Ascending aorta (tissue), 2 donors: ENCODE measurements at regions not wholly inside any gene's neighbourhood (a gene's known extent, or its start where the extent isn't known, plus 50 kb on each side); places are given as distances from the start of the nearest gene placed in this dataset.
"Not testable (repeated sequence)": the region's sequence is repeated elsewhere in the genome, so short reads cannot be mapped to it uniquely, and the experiment has no call there.

Experiments used
- DNase-seq, 2 donors: peaks; one replicate each; pipeline ENCODE4 v3.0.0-alpha.2; 2019; ENCODE audit warnings: low spot score in 2 of 2
- H3K27ac ChIP-seq, 2 donors: fragments of 200-600 bp; sonication (generic); one replicate each; pipeline ENCODE4 v1.5.1; 2016 to 2017; ENCODE audit warnings: mild to moderate bottlenecking in 1 of 2
- H3K27me3 ChIP-seq: fragments of 200-600 bp; sonication (generic); one replicate; pipeline ENCODE4 v1.5.1; 2017
- H3K36me3 ChIP-seq, 2 donors: fragments of 200-600 bp; sonication (generic); one replicate each; pipeline ENCODE4 v1.5.1; 2016
- H3K4me1 ChIP-seq, 2 donors: fragments of 200-600 bp; sonication (generic); one replicate each; pipeline ENCODE4 v1.5.1; 2016 to 2017; ENCODE audit warnings: mild to moderate bottlenecking in 1 of 2
- H3K4me3 ChIP-seq, 2 donors: fragments of 200-600 bp; sonication (generic); one replicate each; pipeline ENCODE4 v1.5.1; 2016 to 2017; ENCODE audit warnings: mild to moderate bottlenecking in 1 of 2
- H3K9me3 ChIP-seq, 2 donors: fragments of 200-600 bp; sonication (generic); one replicate each; pipeline ENCODE4 v1.5.1; 2016
- CTCF ChIP-seq, 3 experiments: fragments of 200-600 bp in 2 of 3; fragments of 450-650 bp in 1 of 3; sonication (generic) in 2 of 3; IDR thresholded peaks; one replicate each; pipeline ENCODE4 v1.5.1; 2016 to 2019; ENCODE audit warnings: antibody characterized with exemption in 3 of 3, mild to moderate bottlenecking in 1 of 3, moderate library complexity in 1 of 3
- intact Hi-C: fragments of 100-400 bp; cut with DNase I; formaldehyde crosslinking; loops from one replicate; pipeline ENCODE4 v1.15.1; 2023

DNA sequence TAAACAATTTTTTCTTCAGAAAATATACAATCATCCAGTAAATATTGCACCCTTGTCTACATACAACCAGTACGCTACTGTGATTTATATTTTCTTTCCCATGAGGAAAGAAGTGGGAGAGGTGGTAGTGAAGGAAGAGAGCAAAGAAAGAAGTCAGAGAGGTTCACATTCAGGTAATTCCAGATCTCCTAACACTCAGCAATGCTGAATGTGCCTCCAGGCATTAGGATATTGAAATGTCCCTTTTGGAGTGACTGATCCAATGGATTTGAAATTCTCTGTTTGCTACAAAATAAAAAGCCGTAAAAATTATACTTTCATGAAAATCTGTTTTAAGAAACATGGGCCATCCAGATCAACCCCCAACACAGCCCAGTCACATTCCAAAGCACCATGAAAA is 211.9 kb upstream of the NR3C2 start:
- Histone ChIP-seq H3K27me3 (no peaks in the 10 kb centered on the region), H3K4me3 (no peak overlapping the region), H3K9me3 (no peaks in the 10 kb centered on the region), H3K27ac (no peak overlapping the region), H3K36me3 (no peaks in the 10 kb centered on the region), H3K4me1 (no peaks in the 10 kb centered on the region)
- no peak for TF ChIP-seq CTCF (IDR thresholded peaks at IDR 0.05)
- intact Hi-C loops = no loop called here
- DNase-seq = no peak

DNA sequence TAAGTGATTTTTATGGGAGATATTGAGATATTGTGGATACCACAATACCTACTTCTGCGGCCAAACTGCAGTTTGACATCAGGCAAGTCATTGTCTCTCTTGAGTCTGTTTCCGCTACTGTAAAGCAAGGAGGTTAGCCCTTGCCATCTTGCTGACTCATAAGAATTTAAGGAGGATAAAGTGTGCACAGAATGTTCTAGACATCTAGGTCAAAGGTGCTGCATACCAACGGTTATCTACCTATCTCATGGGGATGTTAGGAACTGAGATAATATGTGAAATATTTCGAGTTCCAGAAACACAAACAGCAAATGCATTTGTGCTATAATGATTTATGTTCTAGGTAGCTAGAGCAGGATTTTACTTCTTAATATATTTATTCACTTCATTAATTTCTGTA is 211.5 kb upstream of the NR3C2 start:
- DNase-seq = no peak
- TF ChIP-seq CTCF (IDR thresholded peaks at IDR 0.05) = no peak
- no peaks in the 10 kb centered on the region for H3K36me3 ChIP-seq

GRCh38 chr4:148651991-148652390 is 209.8 kb upstream of the NR3C2 start:
- Histone ChIP-seq H3K27ac (no peak overlapping the region), H3K27me3 (no peaks in the 10 kb centered on the region), H3K36me3 (no peaks in the 10 kb centered on the region), H3K4me1 (no peaks in the 10 kb centered on the region), H3K9me3 (no peaks in the 10 kb centered on the region), H3K4me3 (no peak overlapping the region)
- no peak for DNase-seq
- no peak for TF ChIP-seq CTCF (IDR thresholded peaks at IDR 0.05)
- intact Hi-C loops = no loop called here

More for the DNA sequence above, 211.5 kb upstream of the NR3C2 start:
- H3K27ac ChIP-seq = no peak overlapping the region
- H3K4me1 ChIP-seq = no peaks in the 10 kb centered on the region
- no peaks in the 10 kb centered on the region for H3K9me3 ChIP-seq
- H3K4me3 ChIP-seq = no peak overlapping the region
- H3K27me3 ChIP-seq = no peaks in the 10 kb centered on the region
- intact Hi-C loops = no loop called here

DNA sequence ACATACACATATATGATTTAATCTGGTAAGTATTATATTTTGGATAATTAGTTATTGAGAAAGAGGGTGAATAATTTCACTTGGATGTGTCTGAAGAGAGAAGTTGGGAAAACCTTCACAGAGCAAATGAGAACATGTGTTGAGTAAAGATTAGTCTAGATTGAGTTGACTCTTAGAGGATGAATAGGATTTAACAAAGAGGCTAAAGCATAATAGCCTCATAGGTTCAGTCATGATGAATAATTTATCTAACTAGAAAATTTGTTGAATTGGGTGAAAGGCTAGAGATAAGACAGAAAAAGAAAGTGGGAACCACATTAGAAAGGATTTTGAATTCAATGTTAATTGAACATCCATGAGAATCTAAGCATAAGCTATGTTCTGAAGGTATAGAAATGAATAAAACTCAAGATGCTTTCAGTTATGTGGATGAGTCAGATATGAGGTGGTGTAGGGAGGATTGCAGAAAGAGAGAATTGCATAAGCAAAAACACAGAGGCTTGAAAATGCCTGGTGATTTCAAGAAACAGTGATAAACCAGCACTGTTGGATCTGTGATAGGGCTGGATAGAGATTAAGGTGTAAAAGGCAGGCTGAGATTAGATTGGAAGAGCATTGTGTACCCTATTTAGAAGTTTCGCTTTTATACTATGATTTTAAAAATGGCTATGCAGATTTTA is 207.6 kb upstream of the NR3C2 start:
- no peak overlapping the region for H3K4me3 ChIP-seq
- H3K4me1 ChIP-seq = no peaks in the 10 kb centered on the region
- DNase-seq = no peak
- no peak for TF ChIP-seq CTCF (IDR thresholded peaks at IDR 0.05)
- no peaks in the 10 kb centered on the region for H3K27me3 ChIP-seq
- no peaks in the 10 kb centered on the region for H3K9me3 ChIP-seq
- intact Hi-C loops = no loop called here
- H3K27ac ChIP-seq = no peak overlapping the region
- no peaks in the 10 kb centered on the region for H3K36me3 ChIP-seq

DNA sequence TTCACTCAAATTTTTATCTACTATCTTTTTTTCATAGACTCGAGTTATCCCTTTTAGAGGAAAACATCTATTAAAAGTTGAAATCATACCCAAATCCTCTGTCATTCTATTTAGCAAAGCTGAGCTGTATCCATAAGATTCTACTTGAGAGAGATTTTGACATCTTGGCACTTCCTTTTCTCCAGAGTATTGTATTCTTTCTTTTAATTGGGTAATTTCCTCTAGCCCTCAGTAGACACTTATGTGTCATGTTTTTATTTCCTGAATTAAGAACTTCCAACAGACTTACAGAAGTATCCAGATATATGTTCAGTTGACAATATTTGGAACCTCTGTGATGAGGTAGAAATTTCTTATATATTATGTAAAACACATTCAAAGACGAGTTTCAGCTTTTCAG is 201.6 kb upstream of the NR3C2 start:
- Histone ChIP-seq H3K4me1 (no peaks in the 10 kb centered on the region), H3K27ac (no peak overlapping the region), H3K27me3 (no peaks in the 10 kb centered on the region), H3K4me3 (no peak overlapping the region), H3K9me3 (no peaks in the 10 kb centered on the region), H3K36me3 (no peaks in the 10 kb centered on the region)
- no peak for TF ChIP-seq CTCF (IDR thresholded peaks at IDR 0.05)
- intact Hi-C loops = no loop called here
- DNase-seq = no peak

DNA sequence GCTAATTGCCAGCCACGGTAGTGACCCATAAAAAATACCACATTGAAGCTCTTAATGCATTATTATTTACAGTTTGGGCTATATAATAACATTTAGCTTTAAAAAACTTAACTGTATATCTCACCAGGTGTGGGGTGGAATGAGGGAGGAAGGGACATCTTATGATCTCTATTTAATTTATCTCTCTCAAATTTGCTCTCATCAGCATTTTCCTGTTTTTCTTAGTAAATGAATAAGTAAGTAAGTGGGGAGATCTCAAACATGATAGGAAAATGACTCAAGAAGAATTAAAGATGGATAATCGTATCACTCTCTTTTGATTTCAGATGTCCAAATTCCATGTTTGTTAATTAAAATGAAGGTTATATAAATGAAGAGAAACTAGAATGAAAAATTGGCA is 200.7 kb upstream of the NR3C2 start:
- Histone ChIP-seq H3K27ac (no peak overlapping the region), H3K27me3 (no peaks in the 10 kb centered on the region), H3K9me3 (no peaks in the 10 kb centered on the region), H3K4me3 (no peak overlapping the region), H3K4me1 (no peaks in the 10 kb centered on the region), H3K36me3 (no peaks in the 10 kb centered on the region)
- intact Hi-C loops = no loop called here
- TF ChIP-seq CTCF (IDR thresholded peaks at IDR 0.05) = no peak
- DNase-seq = no peak

GRCh38 chr4:148638079-148638478 is 195.9 kb upstream of the NR3C2 start:
- H3K4me3 ChIP-seq, intact Hi-C loops, H3K36me3 ChIP-seq, H3K4me1 ChIP-seq, H3K27me3 ChIP-seq, H3K27ac ChIP-seq, DNase-seq, H3K9me3 ChIP-seq: not testable (repeated sequence)

DNA sequence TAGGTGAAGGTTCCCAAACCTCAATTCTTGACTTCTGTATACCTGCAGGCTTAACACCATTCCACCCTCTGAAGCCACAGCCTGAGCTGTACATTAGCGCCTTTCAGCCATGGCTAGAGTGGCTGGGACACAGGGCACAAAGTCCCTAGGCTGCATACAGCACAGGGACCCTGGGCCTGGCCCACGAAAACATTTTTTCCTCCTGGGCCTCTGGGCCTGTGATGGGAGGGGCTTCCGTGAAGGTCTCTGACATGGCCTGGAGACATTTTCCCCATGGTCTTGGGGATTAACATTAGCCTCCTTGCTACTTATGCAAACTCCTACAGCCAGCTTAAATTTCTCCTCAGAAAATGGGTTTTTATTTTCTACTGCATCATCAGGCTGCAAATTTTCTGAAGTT is 195.2 kb upstream of the NR3C2 start:
- DNase-seq, H3K27me3 ChIP-seq, H3K27ac ChIP-seq, intact Hi-C loops, H3K36me3 ChIP-seq, H3K4me3 ChIP-seq, H3K9me3 ChIP-seq, H3K4me1 ChIP-seq: not testable (repeated sequence)
